H1 (cell line): ENCODE measurements at regions not wholly inside any gene's neighbourhood (a gene's known extent, or its start where the extent isn't known, plus 50 kb on each side); places are given as distances from the start of the nearest gene placed in this dataset.

Source experiments
- CTCF ChIA-PET: fragments of 300-600 bp; sonication (Branson Sonifier 250); formaldehyde crosslinking; loops from one replicate; lab custom pipeline; 2021; ENCODE audit not compliant: partially characterized antibody; lab: Charles Lee
- POLR2A ChIA-PET: fragments of 300-600 bp; sonication (Branson Sonifier 250); formaldehyde crosslinking; loops from one replicate; lab custom pipeline; 2021; ENCODE audit warnings: inconsistent platforms; ENCODE audit not compliant: partially characterized antibody; lab: Charles Lee
- DNase-seq, 2 experiments: peaks; one replicate each; pipeline versions ENCODE4 v3.0.0 to v3.0.0-alpha.2; 2010 to 2022; ENCODE audit warnings: low spot score in 2 of 2, low read depth in 1 of 2, mixed read lengths in 1 of 2
- FAIRE-seq: peaks from 2 replicates; lab custom pipeline; 2011; peaks lifted over from hg19 to GRCh38; lab: Jason Lieb, UNC
- H2AFZ ChIP-seq: 2 replicates; pipeline ENCODE4 v1.8.1; 2012; ENCODE audit warnings: low read length, inconsistent platforms
- H2AK5ac ChIP-seq: 2 replicates; pipeline ENCODE4 v1.6.1; 2013; ENCODE audit warnings: low read depth, low read length
- H2BK120ac ChIP-seq: replicated peaks from 2 replicates; pipeline ENCODE3; 2013; ENCODE audit warnings: low read depth, low read length, inconsistent platforms
- H2BK12ac ChIP-seq: 2 replicates; pipeline ENCODE4 v1.6.1; 2013; ENCODE audit warnings: low read depth, low read length
- H2BK15ac ChIP-seq: 2 replicates; pipeline ENCODE4 v1.6.1; 2013; ENCODE audit warnings: low read length
- H2BK20ac ChIP-seq: 2 replicates; pipeline ENCODE4 v1.6.1; 2013; ENCODE audit warnings: low read length
- H2BK5ac ChIP-seq: 2 replicates; pipeline ENCODE4 v1.6.1; 2013; ENCODE audit warnings: low read depth, low read length
- H3K14ac ChIP-seq: 2 replicates; pipeline ENCODE4 v1.6.1; 2013; ENCODE audit warnings: inconsistent platforms; ENCODE audit not compliant: insufficient read length
- H3K18ac ChIP-seq: 2 replicates; pipeline ENCODE4 v1.6.1; 2013; ENCODE audit warnings: low read length; ENCODE audit errors: extremely low read depth
- H3K23ac ChIP-seq: 2 replicates; pipeline ENCODE4 v1.6.1; 2013; ENCODE audit warnings: inconsistent platforms; ENCODE audit not compliant: insufficient read length
- H3K23me2 ChIP-seq: 2 replicates; pipeline ENCODE4 v1.6.1; 2013; ENCODE audit warnings: low read depth, low read length
- H3K27ac ChIP-seq: 2 replicates; pipeline ENCODE4 v1.6.1; 2011; ENCODE audit warnings: low read depth, low read length, inconsistent platforms
- H3K27me3 ChIP-seq, 4 experiments: replicated peaks in 1 of 4; 1 replicate in 1 of 4; 2 replicates in 3 of 4; pipeline versions ENCODE4 v1.6.1 to v1.8.1; 2011 to 2013; ENCODE audit warnings: low read length in 3 of 4, mild to moderate bottlenecking in 3 of 4, inconsistent platforms in 2 of 4, mixed read lengths in 2 of 4, moderate library complexity in 1 of 4; ENCODE audit not compliant: control insufficient read depth in 3 of 4, insufficient read depth in 3 of 4; ENCODE audit errors: extremely low read depth in 1 of 4
- H3K36me3 ChIP-seq, 4 experiments: 2 replicates each; pipeline versions ENCODE4 v1.6.1 to v1.8.1; 2011 to 2013; ENCODE audit warnings: mild to moderate bottlenecking in 4 of 4, low read length in 3 of 4, moderate library complexity in 2 of 4, control low read depth in 1 of 4, inconsistent platforms in 1 of 4; ENCODE audit not compliant: insufficient read depth in 4 of 4, control insufficient read depth in 2 of 4
- H3K4ac ChIP-seq: replicated peaks from 2 replicates; pipeline ENCODE3; 2013; ENCODE audit warnings: low read length, low read depth, mixed read lengths, inconsistent platforms; ENCODE audit not compliant: insufficient read length
- H3K4me1 ChIP-seq, 4 experiments: replicated peaks in 1 of 4; 1 replicate in 1 of 4; 2 replicates in 3 of 4; pipeline versions ENCODE4 v1.6.1 to v1.8.1; 2011 to 2013; ENCODE audit warnings: low read length in 3 of 4, inconsistent platforms in 2 of 4, mixed read lengths in 1 of 4; ENCODE audit not compliant: insufficient read depth in 4 of 4, control insufficient read depth in 3 of 4
- H3K4me2 ChIP-seq, 2 experiments: 2 replicates each; pipeline versions ENCODE4 v1.6.1 to v1.8.1; 2011 to 2013; ENCODE audit warnings: low read depth in 2 of 2, low read length in 2 of 2, control low read depth in 1 of 2, inconsistent platforms in 1 of 2, mild to moderate bottlenecking in 1 of 2; ENCODE audit not compliant: insufficient read depth in 1 of 2
- H3K4me3 ChIP-seq, 4 experiments: fragments of 200-600, 300-600 bp in 1 of 4; sonication (generic), shearing (Covaris generic), sonication (Bioruptor Twin) in 1 of 4; 2 replicates each; pipeline versions ENCODE4 v1.5.1 to v1.8.1; 2011 to 2016; ENCODE audit warnings: low read length in 4 of 4, low read depth in 3 of 4, control low read depth in 2 of 4, inconsistent platforms in 2 of 4, mild to moderate bottlenecking in 2 of 4, mixed read lengths in 1 of 4, moderate library complexity in 1 of 4; ENCODE audit not compliant: insufficient read depth in 2 of 4; ENCODE audit errors: extremely low read depth in 1 of 4
- H3K56ac ChIP-seq: replicated peaks from 2 replicates; pipeline ENCODE3; 2013; ENCODE audit warnings: low read depth, mild to moderate bottlenecking, mixed read lengths, low read length, inconsistent platforms; ENCODE audit not compliant: insufficient read length
- H3K79me1 ChIP-seq: 2 replicates; pipeline ENCODE4 v1.6.1; 2013; ENCODE audit warnings: low read depth, low read length, control low read depth
- H3K79me2 ChIP-seq, 2 experiments: 2 replicates each; pipeline versions ENCODE4 v1.6.1 to v1.8.1; 2012 to 2013; ENCODE audit warnings: low read length in 2 of 2, mild to moderate bottlenecking in 2 of 2, inconsistent platforms in 1 of 2; ENCODE audit not compliant: insufficient read depth in 2 of 2, control insufficient read depth in 1 of 2
- H3K9ac ChIP-seq, 4 experiments: replicated peaks in 1 of 4; 1 replicate in 1 of 4; 2 replicates in 3 of 4; pipeline versions ENCODE4 v1.6.1 to v1.8.1; 2011 to 2013; ENCODE audit warnings: low read depth in 3 of 4, low read length in 3 of 4, control low read depth in 2 of 4, mild to moderate bottlenecking in 2 of 4, moderate library complexity in 2 of 4, inconsistent platforms in 1 of 4; ENCODE audit errors: extremely low read depth in 1 of 4
- H3K9me3 ChIP-seq, 2 experiments: 2 replicates each; pipeline versions ENCODE4 v1.6.1 to v1.8.1; 2012 to 2013; ENCODE audit warnings: mild to moderate bottlenecking in 2 of 2, moderate library complexity in 2 of 2, control low read depth in 1 of 2, inconsistent platforms in 1 of 2, low read depth in 1 of 2, low read length in 1 of 2, mixed read lengths in 1 of 2; ENCODE audit not compliant: insufficient read depth in 2 of 2
- H4K20me1 ChIP-seq, 2 experiments: replicated peaks in 1 of 2; 2 replicates each; pipeline versions ENCODE3 to v1.8.1; 2011 to 2013; ENCODE audit warnings: inconsistent platforms in 2 of 2, low read length in 2 of 2, mild to moderate bottlenecking in 1 of 2; ENCODE audit not compliant: insufficient read depth in 2 of 2, control insufficient read depth in 1 of 2
- H4K5ac ChIP-seq: 2 replicates; pipeline ENCODE4 v1.6.1; 2013; ENCODE audit warnings: low read length, low read depth, mixed read lengths, inconsistent platforms; ENCODE audit not compliant: insufficient read length
- H4K8ac ChIP-seq: 2 replicates; pipeline ENCODE4 v1.8.0; 2013; ENCODE audit warnings: mild to moderate bottlenecking, moderate library complexity, low read length, inconsistent platforms; ENCODE audit not compliant: insufficient read depth; ENCODE audit errors: extremely low read depth
- H4K91ac ChIP-seq: replicated peaks from 2 replicates; pipeline ENCODE3; 2013; ENCODE audit warnings: low read length, mixed read lengths, inconsistent platforms; ENCODE audit not compliant: insufficient read length
- BRCA1 ChIP-seq: IDR thresholded peaks from 2 replicates; pipeline ENCODE4 v1.6.1; 2012; ENCODE audit warnings: low read depth, low read length, improper control_type of control experiment
- EP300 ChIP-seq, 2 experiments: IDR thresholded peaks; 1 replicate in 1 of 2; 2 replicates in 1 of 2; pipeline ENCODE4 v1.6.1; 2011 to 2012; ENCODE audit warnings: low read depth in 2 of 2, low read length in 2 of 2, mild to moderate bottlenecking in 2 of 2, borderline replicate concordance in 1 of 2, inconsistent platforms in 1 of 2, moderate library complexity in 1 of 2
- FOSL1 ChIP-seq: IDR thresholded peaks from 2 replicates; pipeline ENCODE4 v1.6.1; 2011; ENCODE audit warnings: mild to moderate bottlenecking, low read depth, low read length, moderate library complexity; ENCODE audit not compliant: insufficient read depth
- JUND ChIP-seq: IDR thresholded peaks from 2 replicates; pipeline ENCODE4 v1.6.1; 2011; ENCODE audit warnings: mild to moderate bottlenecking, improper control_type of control experiment, low read length
- MAFK ChIP-seq: IDR thresholded peaks from 2 replicates; pipeline ENCODE4 v1.6.1; 2012; ENCODE audit warnings: low read depth, mild to moderate bottlenecking, improper control_type of control experiment, low read length
- NRF1 ChIP-seq: IDR thresholded peaks from 2 replicates; pipeline ENCODE4 v1.6.1; 2011; ENCODE audit warnings: mild to moderate bottlenecking, low read depth, low read length, improper control_type of control experiment
- PHF8 ChIP-seq: fragments of 200-600 bp; sonication (generic); conservative IDR thresholded peaks from 2 replicates; pipeline ENCODE4 v1.7.1; 2012; ENCODE audit warnings: low read depth, mild to moderate bottlenecking, inconsistent platforms, low read length, moderate library complexity
- RAD21 ChIP-seq, 2 experiments: IDR thresholded peaks in 1 of 2; conservative IDR thresholded peaks in 1 of 2; 2 replicates each; pipeline ENCODE4 v1.6.1; 2011; ENCODE audit warnings: low read depth in 2 of 2, low read length in 2 of 2, improper control_type of control experiment in 1 of 2, inconsistent platforms in 1 of 2, mild to moderate bottlenecking in 1 of 2, moderate library complexity in 1 of 2
- SP2 ChIP-seq: IDR thresholded peaks from 2 replicates; pipeline ENCODE4 v1.6.1; 2012; ENCODE audit warnings: mild to moderate bottlenecking, low read length, inconsistent platforms
- SUZ12 ChIP-seq: fragments of 200-600 bp; sonication (generic); IDR thresholded peaks from 2 replicates; pipeline ENCODE4 v1.6.1; 2012; ENCODE audit warnings: mild to moderate bottlenecking, inconsistent platforms, low read length, moderate library complexity, mixed read lengths
- TAF7 ChIP-seq: optimal IDR thresholded peaks from 2 replicates; pipeline ENCODE3; 2011; ENCODE audit warnings: low read depth, mild to moderate bottlenecking, inconsistent platforms, low read length, moderate library complexity, borderline replicate concordance
- whole genome bisulfite sequencing, 2 experiments: shearing (Covaris generic) in 1 of 2; methylation state at CpG; one replicate each; pipeline versions ENCODE4 v1.1.6 to v1.1.7; 2013 to 2015; ENCODE audit warnings: low lambda C conversion rate in 2 of 2, mixed read lengths in 2 of 2, inconsistent platforms in 1 of 2, low coverage in 1 of 2, missing lambda C conversion rate in 1 of 2; ENCODE audit not compliant: insufficient replicate concordance in 2 of 2, insufficient coverage in 1 of 2, insufficient read length in 1 of 2; ENCODE audit errors: extremely low coverage in 1 of 2, missing lambda C conversion rate in 1 of 2; 5-methylcytosine and 5-hydroxymethylcytosine counted together

GRCh38 chr10:62662486-62662885 lies 142.0 kb upstream of the ADO start:
- H3K23ac ChIP-seq, result no peak overlapping the region
- H2BK5ac ChIP-seq, result no peak overlapping the region
- H4K20me1 ChIP-seq, result no peaks in the 10 kb centered on the region
- H3K23me2 ChIP-seq, result no peaks in the 10 kb centered on the region
- H3K9me3 ChIP-seq, result peaks cover 7 to 11% of the 10 kb centered on the region in 2 experiments; a peak in 2 of 4 replicates
- no peak overlapping the region for H3K9ac ChIP-seq
- H2AFZ ChIP-seq, result no peak overlapping the region
- H3K18ac ChIP-seq, result no peak overlapping the region
- no peak for FAIRE-seq
- no peak overlapping the region for H2BK15ac ChIP-seq
- CTCF ChIA-PET, result interaction anchor here (1.5 kb wide), 1 partner anchor 154 kb away, joined by 6 read pairs; no protein-coding TSS in a partner anchor
- H3K4ac ChIP-seq, result no peak overlapping the region
- no peaks in the 10 kb centered on the region for H3K79me2 ChIP-seq
- no peak overlapping the region for H2AK5ac ChIP-seq
- no peak overlapping the region for H3K27ac ChIP-seq
- no peak overlapping the region for H3K4me3 ChIP-seq
- H3K14ac ChIP-seq, result no peak overlapping the region
- H3K4me2 ChIP-seq, result no peak overlapping the region
- H4K91ac ChIP-seq, result no peak overlapping the region
- H4K8ac ChIP-seq, result no peak overlapping the region
- H3K4me1 ChIP-seq, result no peaks in the 10 kb centered on the region
- H3K27me3 ChIP-seq, result no peaks in the 10 kb centered on the region
- no peaks in the 10 kb centered on the region for H3K36me3 ChIP-seq
- no peak overlapping the region for H3K56ac ChIP-seq
- 83% methylated on average over 3 of the region's 3 CpGs; no CpG with 5 or more reads in 1 of the 2 experiments for WGBS, 2 experiments
- no peak overlapping the region for H2BK120ac ChIP-seq
- TF ChIP-seq RAD21 (IDR thresholded peaks at IDR 0.05 in 1 of 2, conservative IDR thresholded peaks at IDR 0.05 in 1 of 2; ENCODE audit: low read depth in 2 of 2, low read length in 2 of 2) (no peak), NRF1 (no peak), PHF8 (no peak), JUND (no peak), BRCA1 (no peak), SP2 (no peak), FOSL1 (no peak), TAF7 (no peak), EP300 (IDR thresholded peaks at IDR 0.05; ENCODE audit: borderline replicate concordance in 1 of 2, low read depth in 2 of 2, low read length in 2 of 2) (no peak), SUZ12 (no peak), MAFK (no peak)
- TF ChIP-seq, all 59 proteins: peak for 0
- Histone ChIP-seq H3K79me1 (no peaks in the 10 kb centered on the region), H2BK12ac (no peak overlapping the region), H4K5ac (no peak overlapping the region), H2BK20ac (no peak overlapping the region)
- POLR2A ChIA-PET, result interaction anchor here (1.5 kb wide), 1 partner anchor 15 kb away, joined by 4 read pairs; no protein-coding TSS in a partner anchor
- no peak for DNase-seq
